ENCODE measurements at regions not wholly inside any gene's neighbourhood (a gene's known extent, or its start where the extent isn't known, plus 50 kb on each side); places are given as distances from the start of the nearest gene placed in this dataset.

DNA sequence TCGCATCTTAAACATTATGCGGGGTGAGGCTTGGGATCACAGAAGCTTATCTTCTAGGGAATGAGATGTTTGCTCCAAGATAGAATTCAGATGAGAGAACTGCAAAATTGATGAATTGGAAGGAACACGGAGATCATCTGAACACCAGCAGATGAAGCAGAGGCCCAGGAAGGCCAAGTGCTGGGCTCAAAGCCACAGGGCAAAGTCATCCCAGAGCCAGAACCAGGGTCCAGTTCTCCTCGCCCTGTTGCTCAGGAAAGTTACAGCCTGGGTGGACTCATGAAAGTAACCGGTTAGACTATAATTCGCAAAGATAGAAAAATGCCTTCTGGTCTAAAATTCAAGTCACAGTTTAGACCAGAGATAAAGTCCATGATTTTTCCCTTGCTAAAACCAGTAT is 456.1 kb upstream of the ID2 start:
- TF ChIP-seq TAF1 (IDR thresholded peaks at IDR 0.05; ENCODE audit: borderline replicate concordance, insufficient read depth, low read length) (no peak), SIN3A (IDR thresholded peaks at IDR 0.05; ENCODE audit: borderline replicate concordance, insufficient read depth, low read length) (no peak)
